ENCODE measurements at regions not wholly inside any gene's neighbourhood (a gene's known extent, or its start where the extent isn't known, plus 50 kb on each side); places are given as distances from the start of the nearest gene placed in this dataset.
"Not testable (repeated sequence)": the region's sequence is repeated elsewhere in the genome, so short reads cannot be mapped to it uniquely, and the experiment has no call there.

DNA sequence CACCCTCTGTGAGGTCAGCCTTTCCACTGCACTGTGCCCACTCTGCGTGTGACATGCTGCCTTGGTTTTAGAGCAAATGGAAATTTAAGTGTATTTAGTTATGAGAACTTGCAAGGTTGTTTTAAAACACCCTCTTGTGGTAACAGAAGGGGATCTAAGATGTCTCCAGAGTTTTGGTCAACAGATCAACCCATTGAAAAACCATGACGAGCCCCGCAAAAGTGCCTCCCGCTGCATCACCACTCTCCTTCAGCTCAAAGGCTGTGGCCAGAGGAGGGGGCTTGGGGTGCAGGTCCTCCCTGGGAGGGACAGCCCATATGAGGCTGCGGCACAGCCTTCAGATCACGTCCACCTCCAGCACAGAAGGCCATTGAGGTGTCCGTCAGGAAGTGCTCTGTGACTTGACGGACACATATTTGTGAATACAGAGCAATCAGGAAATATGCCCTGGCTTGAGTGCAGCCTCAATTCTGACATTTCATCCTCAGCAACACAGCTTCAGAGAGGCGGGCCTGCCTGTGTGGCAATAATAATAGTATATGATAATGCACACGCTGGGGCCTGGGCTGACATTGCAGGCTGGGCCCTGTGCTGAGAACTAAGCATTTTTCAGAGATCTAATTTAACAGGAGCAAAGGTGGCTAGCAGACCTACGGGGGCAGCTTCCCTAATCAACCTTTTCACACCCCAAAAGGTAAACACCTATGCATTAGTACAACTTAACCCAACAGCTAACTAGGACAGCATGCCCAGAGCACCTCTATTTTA is 213.9 kb downstream of the ANAPC1 start:
- ATAC-seq (replicated peaks in 1 of 2) = no peak
- Mint-ChIP-seq H3K4me3 (no peak overlapping the region), H3K4me1 (ENCODE audit: low read depth) (peaks cover 1% of the 10 kb centered on the region), H3K36me3 (ENCODE audit: insufficient read depth in 2 of 2) (no peaks in the 10 kb centered on the region), H3K27me3 (ENCODE audit: low read depth) (peaks cover 9% of the 10 kb centered on the region), H3K9me3 (no peaks in the 10 kb centered on the region), H3K27ac (no peak overlapping the region)
- DNase-seq = no peak

DNA sequence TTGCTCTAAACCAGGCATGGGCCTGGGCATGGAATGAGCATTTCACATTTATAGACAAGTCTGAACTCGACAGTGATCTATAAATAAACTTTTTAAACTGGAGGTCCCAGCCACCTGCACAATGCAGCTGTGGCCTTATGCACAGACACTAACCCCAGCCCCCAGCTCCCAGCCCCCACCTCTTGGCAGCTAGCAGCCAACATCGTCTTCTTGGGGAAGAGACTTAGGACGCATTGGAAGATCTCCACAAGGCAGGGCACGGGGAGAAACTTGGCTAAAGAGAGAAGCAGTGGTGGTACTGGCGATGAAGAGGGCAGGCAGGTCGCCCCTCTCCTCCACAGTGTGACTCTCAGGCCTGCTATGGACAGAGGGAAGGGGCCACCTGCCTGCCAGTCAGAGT is 213.2 kb downstream of the ANAPC1 start:
- ATAC-seq (replicated peaks in 1 of 2) (no peak), DNase-seq (no peak)
- Mint-ChIP-seq H3K9me3 (no peaks in the 10 kb centered on the region), H3K36me3 (ENCODE audit: insufficient read depth in 2 of 2) (no peaks in the 10 kb centered on the region), H3K27me3 (ENCODE audit: low read depth) (peaks cover 11% of the 10 kb centered on the region), H3K4me1 (ENCODE audit: low read depth) (peaks cover 8% of the 10 kb centered on the region), H3K27ac (no peak overlapping the region), H3K4me3 (no peak overlapping the region)

DNA sequence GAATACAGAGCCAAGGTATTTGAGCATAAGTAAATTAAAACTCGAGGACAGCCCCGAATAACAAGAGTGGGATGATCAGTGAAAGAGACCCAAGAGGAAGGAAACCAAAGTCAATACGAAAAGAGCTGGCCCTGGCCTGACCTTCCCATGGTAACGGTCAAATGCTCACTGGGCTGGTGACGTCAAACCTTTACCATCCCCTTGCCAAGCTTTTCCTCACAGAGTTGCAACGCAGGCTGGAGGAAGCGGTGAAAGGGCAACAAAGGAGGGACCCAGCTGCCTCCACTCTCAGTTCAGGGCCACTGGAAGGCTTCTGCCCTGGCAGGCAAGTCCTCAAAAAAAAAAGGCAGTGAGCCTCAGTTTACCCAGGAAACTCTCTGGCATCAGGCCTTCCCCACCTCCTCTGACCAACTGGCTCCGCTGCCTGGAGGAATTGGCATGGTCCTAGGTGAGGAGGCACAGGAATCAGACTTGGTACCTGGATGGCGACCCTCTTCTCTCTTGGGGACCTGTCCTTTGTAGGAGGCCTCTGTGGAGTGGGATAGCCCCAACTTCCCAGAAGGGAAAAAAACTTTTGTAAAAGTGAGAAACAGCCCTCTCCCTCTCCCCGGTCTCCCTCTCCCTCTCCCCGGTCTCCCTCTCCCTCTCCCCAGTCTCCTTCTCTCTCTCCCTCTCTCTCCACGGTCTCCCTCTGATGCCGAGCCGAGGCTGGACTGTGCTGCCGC is 212.4 kb downstream of the ANAPC1 start:
- no peak for DNase-seq

DNA sequence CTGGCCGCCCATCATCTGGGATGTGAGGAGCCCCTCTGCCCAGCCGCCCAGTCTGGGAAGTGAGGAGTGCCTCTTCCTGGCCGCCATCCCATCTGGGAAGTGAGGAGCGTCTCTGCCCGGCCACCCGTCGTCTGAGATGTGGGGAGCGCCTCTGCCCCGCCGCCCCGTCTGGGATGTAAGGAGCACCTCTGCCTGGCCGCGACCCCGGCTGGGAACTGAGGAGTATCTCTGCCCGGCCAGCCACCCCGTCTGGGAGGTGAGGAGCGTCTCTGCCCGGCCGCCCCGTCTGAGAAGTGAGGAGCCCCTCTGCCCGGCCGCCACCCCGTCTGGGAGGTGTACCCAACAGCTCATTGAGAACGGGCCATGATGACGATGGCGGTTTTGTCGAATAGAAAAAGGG is 211.4 kb downstream of the ANAPC1 start:
- H3K27ac Mint-ChIP-seq; H3K4me1 Mint-ChIP-seq (ENCODE audit: low read depth); DNase-seq; H3K9me3 Mint-ChIP-seq; H3K4me3 Mint-ChIP-seq; H3K36me3 Mint-ChIP-seq (ENCODE audit: insufficient read depth in 2 of 2); ATAC-seq (replicated peaks in 1 of 2): not testable (repeated sequence)
- peaks cover 25% of the 10 kb centered on the region for H3K27me3 Mint-ChIP-seq (ENCODE audit: low read depth)

More for the DNA sequence above, 212.4 kb downstream of the ANAPC1 start:
- no peak overlapping the region for H3K4me3 Mint-ChIP-seq
- no peak for ATAC-seq (replicated peaks in 1 of 2)
- peaks cover 8% of the 10 kb centered on the region for H3K4me1 Mint-ChIP-seq (ENCODE audit: low read depth)
- H3K27me3 Mint-ChIP-seq (ENCODE audit: low read depth) = peaks cover 19% of the 10 kb centered on the region
- H3K27ac Mint-ChIP-seq = no peak overlapping the region
- H3K36me3 Mint-ChIP-seq (ENCODE audit: insufficient read depth in 2 of 2) = no peaks in the 10 kb centered on the region
- H3K9me3 Mint-ChIP-seq = no peaks in the 10 kb centered on the region

DNA sequence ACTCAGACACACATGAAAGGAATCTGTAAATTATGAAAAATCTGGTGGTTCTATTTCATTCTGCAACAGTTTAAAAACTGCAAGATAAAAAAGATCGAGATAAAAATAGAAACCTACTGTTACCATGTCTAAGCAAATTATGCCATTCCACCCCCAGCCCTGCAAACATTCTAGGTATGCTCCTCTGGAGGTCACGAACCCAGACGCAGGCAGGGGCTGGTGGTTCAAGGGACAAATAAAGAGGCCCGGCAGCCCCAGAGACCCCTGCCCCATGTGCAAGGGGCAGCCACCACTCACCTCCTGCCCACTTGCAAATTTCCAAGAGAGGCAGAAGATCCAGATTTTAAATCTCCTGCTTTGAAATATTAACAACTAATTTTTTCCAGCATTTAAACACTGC is 210.5 kb downstream of the ANAPC1 start:
- Mint-ChIP-seq H3K27ac (no peak overlapping the region), H3K4me3 (no peak overlapping the region), H3K9me3 (no peaks in the 10 kb centered on the region), H3K36me3 (ENCODE audit: insufficient read depth in 2 of 2) (no peaks in the 10 kb centered on the region), H3K27me3 (ENCODE audit: low read depth) (peaks cover 33% of the 10 kb centered on the region), H3K4me1 (ENCODE audit: low read depth) (peaks cover 11% of the 10 kb centered on the region)
- no peak for ATAC-seq (replicated peaks in 1 of 2)
- DNase-seq = no peak

DNA sequence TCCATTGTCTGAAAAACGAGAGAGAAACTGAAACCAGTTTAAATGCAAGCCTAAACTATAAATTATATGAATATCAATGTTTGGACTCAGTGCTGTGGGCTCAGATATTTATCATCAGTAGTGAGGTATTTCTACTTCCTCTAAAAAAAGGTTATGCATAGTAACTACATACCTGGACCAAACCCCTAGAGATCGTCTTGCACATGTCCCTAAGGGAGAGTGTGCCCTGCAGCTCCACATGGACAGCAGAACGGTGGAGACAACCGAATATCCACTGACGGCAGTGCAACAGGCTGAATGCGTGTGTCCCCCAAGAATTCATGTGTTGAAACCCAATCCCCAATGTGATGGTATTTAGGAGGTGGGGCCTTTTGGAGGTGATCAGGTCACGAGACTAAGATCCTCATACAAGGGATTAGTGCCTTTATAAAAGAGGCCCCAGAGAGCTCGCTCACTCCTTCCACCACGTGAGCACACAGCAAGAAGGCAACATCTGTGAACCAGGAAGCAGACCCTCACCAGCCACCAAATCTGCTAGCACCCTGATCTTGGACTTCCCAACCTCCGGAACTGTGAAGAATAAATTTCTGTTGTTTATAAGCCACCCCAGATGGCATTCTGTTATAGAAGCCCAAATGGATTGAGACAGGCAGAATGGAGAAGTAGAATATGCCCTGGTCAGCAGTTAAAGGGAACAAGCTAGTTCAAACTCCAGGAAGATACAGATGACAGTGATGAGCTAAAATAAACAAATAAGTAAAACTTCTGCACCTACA is 208.4 kb downstream of the ANAPC1 start:
- H3K9me3 Mint-ChIP-seq = no peaks in the 10 kb centered on the region

DNA sequence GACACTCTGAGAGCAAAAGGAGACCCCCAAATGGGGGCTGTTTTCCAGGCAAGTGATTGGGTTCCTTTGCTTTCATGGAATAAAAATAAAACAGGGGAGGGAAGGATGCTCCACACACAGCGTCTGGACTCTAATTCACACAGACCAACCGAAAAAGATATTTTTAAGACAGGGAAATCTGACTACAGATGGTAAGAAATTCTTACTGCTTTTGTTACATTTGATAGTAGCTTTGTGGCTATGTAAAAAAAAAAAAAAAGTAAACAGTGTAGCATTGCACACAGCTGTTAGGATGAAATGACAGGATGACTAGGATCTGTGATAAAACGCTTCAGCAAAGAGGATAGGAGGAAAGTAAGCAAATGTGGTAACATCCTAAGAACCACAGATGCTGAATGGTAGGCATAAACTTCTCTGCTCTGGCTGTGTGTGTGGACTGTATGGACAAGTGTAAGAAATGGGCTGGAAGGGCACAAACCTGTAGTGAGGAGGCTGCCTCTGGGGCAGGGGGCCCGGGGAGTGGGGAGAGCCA is 207.6 kb downstream of the ANAPC1 start:
- ATAC-seq (replicated peaks in 1 of 2) = no peak
- no peak overlapping the region for H3K27ac Mint-ChIP-seq
- H3K4me3 Mint-ChIP-seq = no peak overlapping the region
- DNase-seq = no peak
- H3K36me3 Mint-ChIP-seq (ENCODE audit: insufficient read depth in 2 of 2) = no peaks in the 10 kb centered on the region
- no peaks in the 10 kb centered on the region for H3K9me3 Mint-ChIP-seq
- H3K27me3 Mint-ChIP-seq (ENCODE audit: low read depth) = peaks cover 48% of the 10 kb centered on the region
- H3K4me1 Mint-ChIP-seq (ENCODE audit: low read depth) = peaks cover 22% of the 10 kb centered on the region

More for the DNA sequence above, 208.4 kb downstream of the ANAPC1 start:
- H3K27me3 Mint-ChIP-seq (ENCODE audit: low read depth) = peaks cover 48% of the 10 kb centered on the region
- H3K27ac Mint-ChIP-seq = no peak overlapping the region
- no peaks in the 10 kb centered on the region for H3K36me3 Mint-ChIP-seq (ENCODE audit: insufficient read depth in 2 of 2)
- ATAC-seq (replicated peaks in 1 of 2) (no peak), DNase-seq (no peak)
- peaks cover 22% of the 10 kb centered on the region for H3K4me1 Mint-ChIP-seq (ENCODE audit: low read depth)
- no peak overlapping the region for H3K4me3 Mint-ChIP-seq

DNA sequence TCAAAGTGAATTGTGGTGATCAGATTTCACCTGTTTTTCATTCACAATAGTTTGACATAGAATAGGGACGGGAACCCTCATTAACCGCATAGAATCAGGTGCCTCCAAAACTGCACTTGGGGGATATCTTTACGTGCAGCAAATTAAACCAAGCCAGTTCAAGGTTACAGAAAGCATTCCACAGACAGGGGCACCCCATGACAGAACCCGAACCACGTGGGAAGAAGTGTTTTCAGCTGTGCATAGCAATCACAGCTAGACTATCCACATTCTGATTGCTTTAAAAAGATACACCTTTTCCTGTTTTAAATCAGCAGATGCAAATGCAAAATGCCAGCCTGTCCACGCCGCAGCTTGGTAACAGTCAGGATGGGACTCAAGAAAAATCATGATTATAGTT is 205.8 kb downstream of the ANAPC1 start:
- Mint-ChIP-seq H3K27me3 (ENCODE audit: low read depth) (peaks cover 46% of the 10 kb centered on the region), H3K27ac (no peak overlapping the region), H3K4me1 (ENCODE audit: low read depth) (peaks cover 22% of the 10 kb centered on the region), H3K4me3 (no peak overlapping the region), H3K36me3 (ENCODE audit: insufficient read depth in 2 of 2) (no peaks in the 10 kb centered on the region), H3K9me3 (no peaks in the 10 kb centered on the region)
- DNase-seq = no peak
- no peak for ATAC-seq (replicated peaks in 1 of 2)

DNA sequence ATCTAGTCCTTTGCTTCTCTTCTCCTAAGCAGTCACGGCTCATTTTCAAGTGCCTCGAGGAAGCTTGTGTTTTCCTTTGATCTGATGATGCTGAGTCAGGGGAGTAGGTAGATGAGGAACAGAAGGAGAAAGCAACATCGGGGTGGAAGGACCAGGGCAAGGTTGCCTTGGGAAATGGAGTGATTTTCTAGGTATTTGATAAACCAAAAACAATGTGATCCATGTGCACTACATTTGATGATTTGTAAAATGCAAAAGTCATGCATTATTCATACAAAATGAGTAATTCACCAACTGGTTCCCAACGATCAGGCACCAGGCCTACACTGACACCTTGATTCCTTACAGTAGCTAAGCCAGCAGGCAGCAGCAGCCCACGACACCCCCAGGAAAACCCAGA is 205.3 kb downstream of the ANAPC1 start:
- H3K4me3 Mint-ChIP-seq = peak overlapping the region in 1 of 2 donors; percentile 66
- no peak for DNase-seq
- H3K36me3 Mint-ChIP-seq (ENCODE audit: insufficient read depth in 2 of 2) = no peaks in the 10 kb centered on the region
- peak; percentile 42 to 47 for ATAC-seq (replicated peaks in 1 of 2)
- peaks cover 46% of the 10 kb centered on the region for H3K27me3 Mint-ChIP-seq (ENCODE audit: low read depth)
- H3K9me3 Mint-ChIP-seq = no peaks in the 10 kb centered on the region
- peaks cover 22% of the 10 kb centered on the region for H3K4me1 Mint-ChIP-seq (ENCODE audit: low read depth)
- peak overlapping the region; percentile 66 for H3K27ac Mint-ChIP-seq

DNA sequence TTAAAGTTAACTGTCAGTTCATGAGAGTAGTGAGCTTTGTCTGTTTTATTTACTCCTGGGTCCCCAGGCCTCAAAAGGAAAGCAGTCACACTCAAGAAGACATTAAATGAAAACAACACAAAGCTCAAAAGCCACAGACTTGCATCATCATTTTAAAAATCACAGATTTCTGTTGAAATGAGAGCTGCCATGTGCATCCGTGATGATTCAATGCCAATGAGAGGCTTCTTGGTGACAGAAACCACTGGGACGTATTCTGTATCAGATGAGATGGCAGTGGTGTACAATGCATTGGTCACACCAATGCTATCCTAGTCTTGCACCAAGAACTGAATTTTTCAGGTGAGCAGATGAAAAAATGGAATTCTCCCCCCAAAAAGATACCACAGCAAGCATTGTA is 204.8 kb downstream of the ANAPC1 start:
- Mint-ChIP-seq H3K4me3 (peak overlapping the region in 1 of 2 donors; percentile 66), H3K27ac (peak overlapping the region; percentile 66), H3K4me1 (ENCODE audit: low read depth) (peaks cover 22% of the 10 kb centered on the region), H3K9me3 (no peaks in the 10 kb centered on the region), H3K27me3 (ENCODE audit: low read depth) (peaks cover 46% of the 10 kb centered on the region), H3K36me3 (ENCODE audit: insufficient read depth in 2 of 2) (no peaks in the 10 kb centered on the region)
- ATAC-seq (replicated peaks in 1 of 2) (peak; percentile 95 to 98), DNase-seq (peak; percentile 41 to 42)

DNA sequence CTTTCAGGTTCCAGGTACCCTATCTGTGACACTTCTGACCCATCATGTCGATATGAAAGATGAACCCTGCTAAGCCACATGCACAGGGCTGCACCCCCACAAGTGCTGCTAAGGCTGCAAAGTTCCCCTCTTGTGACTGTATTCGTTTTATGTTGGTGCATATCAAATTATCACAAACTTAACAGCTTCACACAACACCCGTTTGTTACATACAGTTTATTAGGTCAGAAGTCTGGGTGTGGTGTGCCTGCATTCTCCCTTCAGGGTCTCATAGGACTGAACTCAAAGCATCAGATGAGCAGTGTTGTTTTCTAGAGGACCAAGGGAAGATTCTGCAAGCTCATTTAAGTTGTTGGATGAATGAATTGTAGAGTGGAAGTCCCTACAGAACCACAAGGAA is 199.4 kb downstream of the ANAPC1 start:
- no peak overlapping the region for H3K4me3 Mint-ChIP-seq
- peaks cover under 1% of the 10 kb centered on the region for H3K4me1 Mint-ChIP-seq (ENCODE audit: low read depth)
- H3K9me3 Mint-ChIP-seq = no peaks in the 10 kb centered on the region
- H3K27me3 Mint-ChIP-seq (ENCODE audit: low read depth) = peaks cover 11% of the 10 kb centered on the region
- DNase-seq = no peak
- H3K36me3 Mint-ChIP-seq (ENCODE audit: insufficient read depth in 2 of 2) = no peaks in the 10 kb centered on the region
- ATAC-seq (replicated peaks in 1 of 2) = no peak
- H3K27ac Mint-ChIP-seq = no peak overlapping the region

DNA sequence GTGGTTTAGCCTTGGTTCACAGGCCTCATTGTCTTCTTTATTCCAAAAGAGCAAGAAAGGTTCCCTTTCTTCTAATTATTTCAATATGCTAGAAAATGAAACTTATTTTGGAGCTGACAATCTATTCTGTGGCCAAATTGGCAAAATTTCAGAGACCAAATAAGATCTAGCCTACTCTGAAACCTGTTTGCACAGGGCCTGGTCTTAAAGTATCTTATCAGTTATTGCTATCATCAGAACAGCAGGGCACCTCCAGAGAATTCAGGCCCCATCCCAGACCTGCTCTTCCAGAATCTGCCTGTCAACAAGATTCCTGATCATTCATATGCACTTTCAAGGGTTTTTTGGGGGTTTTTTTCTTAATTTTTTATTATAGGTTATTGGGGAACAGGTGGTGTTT is 198.7 kb downstream of the ANAPC1 start:
- ATAC-seq (replicated peaks in 1 of 2) = no peak
- no peak overlapping the region for H3K27ac Mint-ChIP-seq
- no peak for DNase-seq
- H3K4me1 Mint-ChIP-seq (ENCODE audit: low read depth) = no peaks in the 10 kb centered on the region
- H3K27me3 Mint-ChIP-seq (ENCODE audit: low read depth) = peaks cover 7% of the 10 kb centered on the region
- H3K9me3 Mint-ChIP-seq = no peaks in the 10 kb centered on the region
- H3K36me3 Mint-ChIP-seq (ENCODE audit: insufficient read depth in 2 of 2) = no peaks in the 10 kb centered on the region
- H3K4me3 Mint-ChIP-seq = no peak overlapping the region

DNA sequence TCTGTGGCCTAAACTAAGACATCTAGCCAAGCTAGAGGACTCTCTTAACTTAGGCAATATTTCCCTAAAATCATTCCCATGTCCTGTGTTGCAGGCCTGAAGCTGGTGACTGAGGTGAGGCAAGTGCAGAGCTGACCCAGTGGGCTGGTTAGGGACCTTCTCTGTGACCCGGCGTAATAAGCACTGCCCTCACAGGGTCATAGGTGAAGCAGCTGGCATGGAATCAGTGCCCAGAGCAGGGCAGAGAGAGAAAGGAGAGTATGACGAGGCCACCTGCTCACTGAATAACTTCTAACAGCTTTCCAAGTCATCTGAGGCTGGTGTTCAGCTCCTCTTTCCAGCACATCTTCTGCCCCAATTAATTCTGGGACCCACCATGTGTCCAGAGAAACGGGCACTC is 197.0 kb downstream of the ANAPC1 start:
- Mint-ChIP-seq H3K9me3 (no peaks in the 10 kb centered on the region), H3K27me3 (ENCODE audit: low read depth) (peaks cover 8% of the 10 kb centered on the region), H3K36me3 (ENCODE audit: insufficient read depth in 2 of 2) (no peaks in the 10 kb centered on the region), H3K27ac (no peak overlapping the region), H3K4me1 (ENCODE audit: low read depth) (no peaks in the 10 kb centered on the region), H3K4me3 (no peak overlapping the region)
- ATAC-seq (replicated peaks in 1 of 2) = no peak
- DNase-seq = no peak

Data from activated T-cell treated with anti-CD3 and anti-CD28 coated beads, Interleukin-2, amount 50 U/mL, for 72 hours (primary cell).